NT2/D1 (cell line): ENCODE measurements at regions not wholly inside any gene's neighbourhood (a gene's known extent, or its start where the extent isn't known, plus 50 kb on each side); places are given as distances from the start of the nearest gene placed in this dataset.

Experiments used
- DNase-seq: peaks from one replicate; pipeline ENCODE4 v3.0.0-alpha.2; 2011; ENCODE audit warnings: low read depth, low spot score
- H3K27me3 ChIP-seq: 2 replicates; pipeline ENCODE4 v1.6.0; 2011; ENCODE audit warnings: mild to moderate bottlenecking; ENCODE audit not compliant: insufficient read length, insufficient read depth
- H3K36me3 ChIP-seq: 2 replicates; pipeline ENCODE4 v1.6.1; 2011; ENCODE audit warnings: mild to moderate bottlenecking, low read length, mixed read lengths; ENCODE audit not compliant: insufficient read depth, insufficient read length
- H3K4me1 ChIP-seq: 2 replicates; pipeline ENCODE4 v1.5.1; 2011; ENCODE audit not compliant: insufficient read depth, insufficient read length
- H3K4me3 ChIP-seq: 2 replicates; pipeline ENCODE4 v1.5.1; 2011; ENCODE audit warnings: low read depth; ENCODE audit not compliant: insufficient read length
- H3K9ac ChIP-seq: 2 replicates; pipeline ENCODE4 v1.6.0; 2011; ENCODE audit warnings: low read depth; ENCODE audit not compliant: insufficient read length
- H3K9me3 ChIP-seq: 2 replicates; pipeline ENCODE4 v1.5.1; 2011; ENCODE audit warnings: mild to moderate bottlenecking, low read length; ENCODE audit not compliant: insufficient read depth
- SUZ12 ChIP-seq: IDR thresholded peaks from 2 replicates; pipeline ENCODE4 v1.6.1; 2011; ENCODE audit not compliant: insufficient read length, insufficient read depth; ENCODE audit errors: extremely low read depth
- YY1 ChIP-seq: IDR thresholded peaks from 2 replicates; pipeline ENCODE4 v1.6.1; 2011; ENCODE audit not compliant: insufficient read length, insufficient read depth
- ZNF274 ChIP-seq: IDR thresholded peaks from 2 replicates; pipeline ENCODE4 v1.6.1; 2011; ENCODE audit warnings: mild to moderate bottlenecking, low read depth, low read length

DNA sequence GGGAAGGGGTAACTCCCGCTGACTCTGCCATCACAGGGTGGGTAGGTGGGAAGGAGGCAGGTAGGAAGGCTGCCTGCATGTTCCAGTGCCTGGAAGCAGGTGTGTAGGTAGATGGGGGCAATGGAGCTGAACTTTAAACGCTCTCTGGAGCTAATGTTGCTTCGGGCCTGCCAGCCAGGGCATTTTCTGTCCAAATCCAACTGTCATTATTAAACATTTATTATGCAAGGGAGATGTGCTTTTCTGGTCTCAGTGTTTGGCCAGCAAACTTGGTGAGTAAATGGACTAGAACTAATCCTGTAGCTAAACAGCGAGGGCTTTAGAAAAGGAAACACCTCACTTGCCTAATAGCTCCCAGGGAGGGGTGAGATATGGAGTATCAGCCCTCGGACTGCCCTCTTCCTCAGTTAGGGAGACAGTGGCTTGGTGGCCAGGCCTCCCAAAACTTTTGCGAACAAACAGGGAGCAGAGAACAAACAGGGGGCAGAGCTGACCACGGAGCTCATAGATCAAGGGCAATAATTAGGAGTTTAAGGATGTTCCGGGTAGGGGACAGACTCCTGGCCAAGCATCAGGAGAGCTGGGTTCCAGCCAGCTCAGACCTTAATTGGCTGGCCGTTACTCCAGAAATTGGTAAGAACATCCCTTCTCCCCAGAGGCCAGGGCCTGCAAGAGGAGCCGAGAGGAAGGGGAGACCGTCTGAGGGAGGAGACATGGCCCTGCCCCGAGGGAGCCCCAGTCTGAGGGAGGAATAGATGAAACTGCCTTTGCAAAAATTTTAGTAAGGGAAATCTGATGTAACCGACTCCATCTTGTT is 131.1 kb downstream of the VEGFA start:
- TF ChIP-seq YY1 (no peak), ZNF274 (no peak), SUZ12 (no peak)
- H3K9ac ChIP-seq = no peak overlapping the region
- H3K27me3 ChIP-seq = no peaks in the 10 kb centered on the region
- no peaks in the 10 kb centered on the region for H3K36me3 ChIP-seq
- H3K4me3 ChIP-seq = no peak overlapping the region
- no peak for DNase-seq
- no peaks in the 10 kb centered on the region for H3K9me3 ChIP-seq
- peaks cover 5% of the 10 kb centered on the region for H3K4me1 ChIP-seq

DNA sequence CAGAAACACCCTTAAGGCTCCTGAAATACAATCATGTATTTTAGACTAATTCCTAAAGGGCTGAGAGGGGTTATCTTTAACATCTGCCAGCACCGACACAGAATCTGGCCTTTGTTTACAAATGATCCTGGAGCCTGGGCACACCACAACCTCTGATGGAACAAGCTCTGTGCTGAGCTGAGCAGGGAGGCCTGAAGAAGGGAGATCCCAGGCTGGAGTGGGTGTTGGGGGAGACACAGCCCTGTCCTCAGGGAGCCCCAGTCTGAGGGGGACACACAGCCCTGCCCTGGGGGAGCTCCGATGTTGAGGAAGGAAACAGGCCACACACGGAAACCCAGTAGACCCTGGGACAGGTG is 130.5 kb downstream of the VEGFA start:
- no peaks in the 10 kb centered on the region for H3K36me3 ChIP-seq
- H3K27me3 ChIP-seq = no peaks in the 10 kb centered on the region
- H3K9ac ChIP-seq = no peak overlapping the region
- H3K9me3 ChIP-seq = no peaks in the 10 kb centered on the region
- peaks cover 5% of the 10 kb centered on the region for H3K4me1 ChIP-seq
- no peak for DNase-seq
- H3K4me3 ChIP-seq = no peak overlapping the region
- TF ChIP-seq ZNF274 (no peak), YY1 (no peak), SUZ12 (no peak)

DNA sequence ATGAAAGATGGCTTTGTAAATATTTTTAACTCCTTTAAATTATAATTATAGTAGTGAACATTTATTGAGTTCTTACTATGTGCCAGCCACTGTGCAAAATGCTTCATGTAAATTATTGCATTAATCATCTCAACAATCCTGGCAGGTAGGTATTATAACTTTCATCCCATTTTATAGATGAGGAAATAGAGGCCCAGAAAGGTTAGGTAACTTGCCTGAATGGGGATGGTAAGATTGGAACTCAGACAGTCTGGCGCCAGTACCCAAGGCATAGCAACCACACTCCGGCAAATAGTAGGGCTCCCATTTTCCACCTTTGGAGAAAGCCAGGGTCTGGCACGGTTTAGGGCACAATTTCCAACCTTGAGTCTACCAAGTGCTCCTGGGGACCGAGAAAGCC is 129.8 kb downstream of the VEGFA start:
- H3K9me3 ChIP-seq = no peaks in the 10 kb centered on the region
- peaks cover 5% of the 10 kb centered on the region for H3K4me1 ChIP-seq
- H3K36me3 ChIP-seq = no peaks in the 10 kb centered on the region
- no peaks in the 10 kb centered on the region for H3K27me3 ChIP-seq
- H3K4me3 ChIP-seq = no peak overlapping the region
- DNase-seq = no peak
- no peak for TF ChIP-seq SUZ12
- TF ChIP-seq ZNF274 = no peak
- no peak for TF ChIP-seq YY1
- H3K9ac ChIP-seq = no peak overlapping the region

DNA sequence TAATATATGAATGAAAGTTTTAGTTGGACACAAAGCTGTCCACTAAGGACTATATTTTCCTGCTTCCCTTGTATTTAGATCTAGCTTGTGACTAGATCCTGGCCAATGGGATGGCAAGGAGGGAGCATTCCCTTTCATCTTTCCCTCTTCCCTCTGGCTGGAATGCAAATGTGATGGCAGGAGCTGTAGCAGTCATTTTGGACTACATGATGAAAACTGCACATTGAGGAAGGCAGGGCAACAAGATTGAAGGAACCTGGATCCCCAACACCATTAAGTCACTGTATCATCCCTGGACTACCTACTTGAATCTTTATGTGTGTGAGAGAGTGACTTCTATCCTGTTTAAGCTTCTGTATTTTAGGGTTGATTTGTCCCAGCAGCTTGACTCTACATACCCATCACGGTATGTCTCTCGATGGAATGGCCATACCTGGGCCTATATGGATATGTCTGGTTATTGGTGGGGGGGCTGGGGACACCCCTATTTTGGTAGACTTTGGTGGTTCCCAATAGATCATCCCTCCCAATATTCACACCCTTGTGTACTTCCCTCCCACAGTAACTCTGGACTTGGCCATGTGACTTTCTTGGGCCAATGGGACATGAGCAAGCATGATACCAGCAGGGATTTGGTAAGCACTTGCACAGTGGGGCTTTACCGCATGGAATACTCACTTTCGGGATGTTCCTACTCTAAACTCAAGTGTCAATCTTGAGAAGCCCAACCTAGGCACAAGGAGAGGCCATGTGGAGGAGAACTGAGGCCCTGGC is 128.5 kb downstream of the VEGFA start:
- Histone ChIP-seq H3K4me3 (no peak overlapping the region), H3K9me3 (no peaks in the 10 kb centered on the region), H3K9ac (no peak overlapping the region), H3K36me3 (no peaks in the 10 kb centered on the region), H3K4me1 (peaks cover 5% of the 10 kb centered on the region), H3K27me3 (no peaks in the 10 kb centered on the region)
- DNase-seq = no peak
- TF ChIP-seq SUZ12 (no peak), YY1 (no peak), ZNF274 (no peak)

DNA sequence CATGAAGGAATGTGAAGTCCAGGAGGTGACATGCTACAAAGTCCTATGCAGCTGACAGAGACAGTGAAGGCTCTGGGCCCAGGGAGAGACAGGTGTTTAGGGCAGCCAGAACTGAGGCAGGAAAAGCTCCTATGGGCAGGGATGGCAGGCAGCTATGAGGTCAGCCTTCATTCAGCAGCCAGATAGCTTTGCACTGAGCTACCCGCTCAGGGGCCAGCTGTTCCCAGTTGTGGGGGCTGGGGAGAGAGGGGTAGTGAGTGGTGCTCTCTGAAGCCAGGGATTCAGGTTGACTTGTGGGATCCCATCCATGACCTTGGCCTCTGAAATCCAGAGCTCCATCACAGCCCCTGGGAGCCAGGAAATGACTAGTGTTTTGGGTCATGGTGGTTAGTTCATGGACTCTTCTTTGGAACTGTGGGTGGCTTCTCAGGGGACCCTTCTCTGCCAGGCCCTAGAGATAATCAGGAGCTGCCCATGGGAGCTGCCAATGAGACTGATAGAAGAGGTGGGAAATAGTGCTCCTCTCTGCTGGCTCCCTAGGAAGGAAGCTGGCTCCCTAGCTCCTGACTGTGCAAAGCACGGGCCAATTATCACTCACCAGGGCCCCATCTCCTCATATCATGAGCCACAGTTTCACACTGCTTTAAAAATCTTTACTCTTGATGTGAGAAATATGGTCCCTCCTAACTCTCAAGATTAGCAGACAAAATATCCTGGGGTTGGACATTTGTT is 127.7 kb downstream of the VEGFA start:
- Histone ChIP-seq H3K9ac (no peak overlapping the region), H3K36me3 (no peaks in the 10 kb centered on the region), H3K9me3 (no peaks in the 10 kb centered on the region), H3K27me3 (no peaks in the 10 kb centered on the region), H3K4me1 (peaks cover 5% of the 10 kb centered on the region), H3K4me3 (no peak overlapping the region)
- TF ChIP-seq SUZ12 (no peak), ZNF274 (no peak), YY1 (no peak)
- no peak for DNase-seq

DNA sequence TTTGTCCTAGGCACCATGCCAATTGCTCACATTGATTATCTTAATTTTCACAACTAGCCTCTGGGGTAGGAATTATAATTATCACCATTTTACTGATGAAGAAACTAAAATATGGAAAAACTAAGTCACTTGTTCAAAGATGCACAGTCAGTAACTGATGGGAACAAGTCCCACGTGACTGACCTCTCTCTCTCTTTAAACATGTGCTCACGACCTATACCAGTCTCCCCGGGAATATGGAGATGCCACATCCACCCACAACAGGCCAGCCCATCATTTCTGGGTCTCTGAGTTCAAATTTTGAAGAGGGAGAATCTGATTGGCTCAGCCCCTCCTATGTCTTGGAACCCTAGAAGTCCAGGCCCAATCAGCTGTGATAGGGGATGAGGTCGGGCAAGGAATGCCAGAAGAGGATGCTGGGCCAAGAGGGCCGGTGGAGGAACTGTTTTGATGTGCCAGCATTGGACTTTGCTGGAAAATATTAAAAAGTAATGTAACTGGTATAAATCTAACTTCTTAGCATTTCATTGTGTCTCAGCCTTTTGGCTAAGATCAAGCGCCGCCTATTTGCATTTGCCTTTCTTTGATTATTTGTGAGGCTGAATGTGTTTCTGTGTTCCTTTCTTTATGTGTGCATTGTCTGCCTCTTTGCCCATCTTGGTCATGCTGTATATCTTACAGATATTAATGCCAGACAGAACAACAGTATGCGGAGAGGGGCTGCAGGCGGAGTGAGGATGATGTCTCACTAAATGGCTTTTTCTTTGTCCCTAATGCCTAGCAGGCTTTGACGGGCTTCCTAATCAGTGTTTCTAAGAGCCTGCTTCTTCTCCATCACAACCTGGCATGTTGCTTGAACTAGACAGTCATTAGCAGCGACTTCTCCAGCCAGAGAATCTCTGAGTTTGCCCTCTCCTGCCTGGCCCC is 126.6 kb downstream of the VEGFA start:
- H3K9ac ChIP-seq = no peak overlapping the region
- TF ChIP-seq ZNF274 = no peak
- no peak for TF ChIP-seq SUZ12
- no peak for TF ChIP-seq YY1
- no peaks in the 10 kb centered on the region for H3K27me3 ChIP-seq
- DNase-seq = no peak
- H3K4me3 ChIP-seq = no peak overlapping the region
- H3K36me3 ChIP-seq = no peaks in the 10 kb centered on the region
- no peaks in the 10 kb centered on the region for H3K9me3 ChIP-seq
- H3K4me1 ChIP-seq = peaks cover 5% of the 10 kb centered on the region
